Vagina (tissue), 2 donors: ENCODE measurements at regions not wholly inside any gene's neighbourhood (a gene's known extent, or its start where the extent isn't known, plus 50 kb on each side); places are given as distances from the start of the nearest gene placed in this dataset.

ENCODE experiments used
- DNase-seq, 2 donors: peaks; one replicate each; pipeline ENCODE4 v3.0.0-alpha.2; 2017; ENCODE audit errors: extremely low spot score in 2 of 2
- H3K27ac ChIP-seq: fragments of 200-600 bp; sonication (generic); one replicate; pipeline ENCODE4 v1.5.1; 2019
- H3K27me3 ChIP-seq: fragments of 200-600 bp; sonication (generic); one replicate; pipeline ENCODE4 v1.5.1; 2019
- H3K36me3 ChIP-seq, 2 donors: fragments of 200-600 bp; sonication (generic); one replicate each; pipeline ENCODE4 v1.5.1; 2017 to 2019
- H3K4me1 ChIP-seq: fragments of 200-600 bp; sonication (generic); one replicate; pipeline ENCODE4 v1.5.1; 2019
- H3K4me3 ChIP-seq, 2 donors: fragments of 200-600 bp; sonication (generic); 1 replicate in 1 of 2; 2 replicates in 1 of 2; pipeline ENCODE4 v1.5.1; 2016 to 2019
- H3K9me3 ChIP-seq: fragments of 200-600 bp; sonication (generic); one replicate; pipeline ENCODE4 v1.5.1; 2019
- POLR2AphosphoS5 ChIP-seq, 2 donors: sonication (generic); formaldehyde crosslinking; IDR thresholded peaks; one replicate each; pipeline ENCODE4 v1.9.0; 2017; ENCODE audit warnings: antibody characterized with exemption in 2 of 2, mild to moderate bottlenecking in 2 of 2, low read depth in 1 of 2; ENCODE audit not compliant: insufficient read depth in 1 of 2
- intact Hi-C: fragments of 100-400 bp; cut with DNase I; formaldehyde crosslinking; loops from one replicate; pipeline ENCODE4 v1.15.1; 2023

GRCh38 chr5:134462047-134462575 lies 50.4 kb upstream of the CDKN2AIPNL start:
- H3K9me3 ChIP-seq, result no peaks in the 10 kb centered on the region
- no peak overlapping the region for H3K27ac ChIP-seq
- no peak for TF ChIP-seq POLR2AphosphoS5 (IDR thresholded peaks at IDR 0.05; ENCODE audit: insufficient read depth in 1 of 2, low read depth in 1 of 2)
- DNase-seq, result no peak
- H3K27me3 ChIP-seq, result no peaks in the 10 kb centered on the region
- intact Hi-C loops, result no loop called here
- H3K4me1 ChIP-seq, result peaks cover 26% of the 10 kb centered on the region
- no peak overlapping the region for H3K4me3 ChIP-seq
- H3K36me3 ChIP-seq, result no peaks in the 10 kb centered on the region
